ENCODE measurements at regions not wholly inside any gene's neighbourhood (a gene's known extent, or its start where the extent isn't known, plus 50 kb on each side); places are given as distances from the start of the nearest gene placed in this dataset.
"Not testable (repeated sequence)": the region's sequence is repeated elsewhere in the genome, so short reads cannot be mapped to it uniquely, and the experiment has no call there.

DNA sequence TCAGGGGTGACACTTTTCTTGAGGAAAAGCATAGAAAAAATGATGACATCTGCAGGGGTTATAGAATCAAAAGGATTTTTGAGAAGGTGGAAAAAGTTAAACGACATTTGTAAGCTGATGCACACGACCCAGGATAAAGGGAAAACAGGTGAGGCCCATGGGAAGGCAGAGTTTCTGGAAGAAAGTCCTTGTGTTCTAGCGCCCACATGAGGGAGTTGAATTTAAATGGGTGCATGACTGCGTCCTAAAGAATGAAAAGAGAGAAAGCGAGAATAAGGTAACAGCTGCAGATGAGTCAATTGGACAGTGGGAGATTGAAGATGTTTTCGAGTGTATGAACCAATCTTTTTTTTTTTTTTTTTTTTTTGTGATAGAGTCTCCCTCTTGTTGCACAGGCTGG, 158.1 kb downstream of the GALR1 start:
- Histone ChIP-seq H3K4me3 (no peak overlapping the region), H3K27ac (no peak overlapping the region), H3K4me1 (no peaks in the 10 kb centered on the region), H3K27me3 (peaks cover 0 to 3% (median 0%) of the 10 kb centered on the region in 9 donors), H3K36me3 (no peaks in the 10 kb centered on the region), H3K9me3 (no peaks in the 10 kb centered on the region)
- intact Hi-C loops (cut with DNase I) = no loop called here
- DNase-seq (no peak), ATAC-seq (no peak)
- TF ChIP-seq, protein P1, sequence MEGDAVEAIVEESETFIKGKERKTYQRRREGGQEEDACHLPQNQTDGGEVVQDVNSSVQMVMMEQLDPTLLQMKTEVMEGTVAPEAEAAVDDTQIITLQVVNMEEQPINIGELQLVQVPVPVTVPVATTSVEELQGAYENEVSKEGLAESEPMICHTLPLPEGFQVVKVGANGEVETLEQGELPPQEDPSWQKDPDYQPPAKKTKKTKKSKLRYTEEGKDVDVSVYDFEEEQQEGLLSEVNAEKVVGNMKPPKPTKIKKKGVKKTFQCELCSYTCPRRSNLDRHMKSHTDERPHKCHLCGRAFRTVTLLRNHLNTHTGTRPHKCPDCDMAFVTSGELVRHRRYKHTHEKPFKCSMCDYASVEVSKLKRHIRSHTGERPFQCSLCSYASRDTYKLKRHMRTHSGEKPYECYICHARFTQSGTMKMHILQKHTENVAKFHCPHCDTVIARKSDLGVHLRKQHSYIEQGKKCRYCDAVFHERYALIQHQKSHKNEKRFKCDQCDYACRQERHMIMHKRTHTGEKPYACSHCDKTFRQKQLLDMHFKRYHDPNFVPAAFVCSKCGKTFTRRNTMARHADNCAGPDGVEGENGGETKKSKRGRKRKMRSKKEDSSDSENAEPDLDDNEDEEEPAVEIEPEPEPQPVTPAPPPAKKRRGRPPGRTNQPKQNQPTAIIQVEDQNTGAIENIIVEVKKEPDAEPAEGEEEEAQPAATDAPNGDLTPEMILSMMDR (IDR thresholded peaks at IDR 0.05) = no peak
- TF ChIP-seq POLR2A (IDR thresholded peaks at IDR 0.05) = no peak
- WGBS, 4 donors = 57 to 63% (median 58%) methylated on average over 6 of the region's 6 CpGs

DNA sequence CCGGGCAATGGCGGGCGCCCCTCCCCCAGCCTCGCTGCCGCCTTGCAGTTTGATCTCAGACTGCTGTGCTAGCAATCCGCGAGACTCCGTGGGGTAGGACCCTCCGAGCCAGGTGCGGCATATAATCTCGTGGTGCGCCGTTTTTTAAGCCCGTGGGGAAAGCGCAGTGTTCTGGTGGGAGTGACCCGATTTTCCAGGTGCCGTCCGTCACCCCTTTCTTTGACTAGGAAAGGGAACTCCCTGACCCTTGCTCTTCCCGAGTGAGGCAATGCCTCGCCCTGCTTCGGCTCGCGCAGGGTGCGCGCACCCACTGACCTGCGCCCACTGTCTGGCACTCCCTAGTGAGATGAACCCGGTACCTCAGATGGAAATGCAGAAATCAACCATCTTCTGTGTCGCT, 171.9 kb downstream of the GALR1 start:
- H3K27ac ChIP-seq; ATAC-seq; H3K27me3 ChIP-seq; intact Hi-C loops (cut with DNase I); DNase-seq; H3K9me3 ChIP-seq; H3K36me3 ChIP-seq; H3K4me1 ChIP-seq: not testable (repeated sequence)
- peak overlapping the region in 1 of 12 donors; percentile 22 for H3K4me3 ChIP-seq
- 73 to 94% (median 89%) methylated on average over 20 to 28 of the region's 28 CpGs for WGBS, 4 donors

DNA sequence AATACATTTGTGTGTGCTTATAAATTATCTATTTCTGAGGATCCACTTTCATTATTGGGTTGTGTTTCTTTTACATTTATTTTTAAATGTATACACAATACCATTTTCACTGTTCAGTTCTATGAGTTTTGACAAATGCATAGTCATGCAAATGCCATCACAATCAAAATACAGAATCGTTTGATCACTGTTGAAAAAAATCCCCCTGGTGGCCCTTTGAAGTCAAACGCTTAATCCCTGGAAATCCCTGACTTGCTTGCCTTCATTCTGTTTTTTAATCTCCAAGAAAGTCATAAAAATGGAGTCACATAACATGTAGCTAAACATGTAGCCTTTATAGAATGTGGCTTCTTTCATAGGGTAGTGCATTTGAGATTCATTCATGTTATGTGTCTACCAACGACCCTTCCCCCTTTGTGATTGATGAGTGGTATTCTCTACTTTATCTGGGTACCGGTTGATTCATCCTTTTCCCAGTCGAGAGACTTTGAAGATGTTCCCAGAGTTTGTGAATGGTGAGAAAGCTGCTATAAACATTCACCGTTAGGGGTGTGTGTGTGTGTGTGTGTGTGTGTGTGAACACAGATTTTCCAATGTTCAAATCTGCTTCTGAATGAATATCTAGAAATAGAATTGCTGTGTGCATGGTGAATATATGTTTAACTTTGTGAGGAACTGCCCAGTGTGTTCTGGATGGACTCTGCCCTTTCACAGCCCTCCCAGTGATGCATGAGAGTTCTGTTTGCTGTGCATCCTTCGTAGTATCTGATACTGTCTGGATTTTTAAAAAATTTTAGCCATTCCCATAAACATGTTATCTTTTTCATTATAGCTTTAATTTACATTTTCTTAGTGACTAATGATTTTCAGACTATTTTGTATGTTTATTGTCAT, 173.6 kb downstream of the GALR1 start:
- DNase-seq (no peak), ATAC-seq (no peak)
- H3K27me3 ChIP-seq = no peaks in the 10 kb centered on the region
- H3K4me1 ChIP-seq = no peaks in the 10 kb centered on the region
- no peaks in the 10 kb centered on the region for H3K36me3 ChIP-seq
- 53 to 60% (median 57%) methylated on average over 7 of the region's 7 CpGs for WGBS, 4 donors
- TF ChIP-seq, protein P1 (IDR thresholded peaks at IDR 0.05) = no peak
- no peak for TF ChIP-seq POLR2A (IDR thresholded peaks at IDR 0.05)
- no peak overlapping the region for H3K4me3 ChIP-seq
- intact Hi-C loops (cut with DNase I) = no loop called here
- H3K27ac ChIP-seq = no peak overlapping the region
- H3K9me3 ChIP-seq = no peaks in the 10 kb centered on the region

DNA sequence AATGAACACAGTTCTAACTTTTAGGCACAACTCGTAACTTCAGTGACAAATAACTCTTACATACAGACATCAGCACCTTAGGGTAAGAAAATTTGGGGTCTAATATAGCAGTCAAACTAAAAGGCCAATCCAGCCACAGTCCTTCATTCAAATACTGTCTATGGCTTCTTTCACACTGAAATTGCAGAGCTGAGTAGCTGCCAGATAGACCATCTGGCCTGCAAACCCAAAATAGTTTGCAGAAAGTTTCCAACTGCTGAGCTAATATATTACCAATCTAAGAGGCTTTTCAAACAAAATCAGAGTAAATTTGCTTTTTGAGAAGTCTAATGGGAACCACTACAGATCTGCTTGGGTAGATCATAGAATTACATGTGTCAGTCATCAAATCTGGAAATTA, 183.4 kb downstream of the GALR1 start:
- ATAC-seq (no peak), DNase-seq (no peak)
- H3K36me3 ChIP-seq = no peaks in the 10 kb centered on the region
- H3K4me3 ChIP-seq = no peak overlapping the region
- 54 to 67% (median 59%) methylated on average over 1 of the region's 1 CpG for WGBS, 4 donors
- no peaks in the 10 kb centered on the region for H3K27me3 ChIP-seq
- H3K27ac ChIP-seq = no peak overlapping the region
- no peak for TF ChIP-seq POLR2A (IDR thresholded peaks at IDR 0.05)
- TF ChIP-seq, protein P1 (IDR thresholded peaks at IDR 0.05) = no peak
- intact Hi-C loops (cut with DNase I) = loop anchor here in 1 of 10 donors (10.0 kb wide), 1 partner anchor 58 kb away; no protein-coding TSS in a partner anchor
- no peaks in the 10 kb centered on the region for H3K9me3 ChIP-seq
- H3K4me1 ChIP-seq = no peaks in the 10 kb centered on the region

Measured in heart left ventricle (tissue), 16 donors.